HepG2 (cell line): ENCODE measurements at regions not wholly inside any gene's neighbourhood (a gene's known extent, or its start where the extent isn't known, plus 50 kb on each side); places are given as distances from the start of the nearest gene placed in this dataset.

Experiments used
- ATAC-seq: fragments of 200-7000 bp; cut with Tn5 transposase; 3 replicates; pipeline ENCODE4 v1.9.1; 2020; ENCODE audit warnings: mild to moderate bottlenecking, moderate library complexity
- BruUV-seq: library from RNA; stranded (reverse); fragments of 400-500 nt; replicated peaks from 2 replicates; lab custom pipeline; 2021; lab: Mats Ljungman, UMichigan
- CTCF ChIA-PET: fragments of 300-600 bp; formaldehyde crosslinking; extraction: SDS; loops from one replicate; lab custom pipeline; 2021; ENCODE audit warnings: low total read pairs, inconsistent platforms, low intra/inter-chr PET ratio; lab: Yijun Ruan, JAX
- POLR2A ChIA-PET: fragments of 350-600 bp; sonication (Branson Sonifier 250); formaldehyde crosslinking; loops from one replicate; lab custom pipeline; 2020; ENCODE audit warnings: antibody characterized with exemption, inconsistent platforms; lab: Yijun Ruan, JAX
- DNase-seq: peaks from one replicate; pipeline ENCODE4 v3.0.0-alpha.2; 2015; ENCODE audit warnings: low spot score
- FAIRE-seq: peaks from 3 replicates; lab custom pipeline; 2011; peaks lifted over from hg19 to GRCh38; lab: Jason Lieb, UNC
- H2AFZ ChIP-seq: one replicate; pipeline ENCODE4 v1.6.1; 2011; ENCODE audit warnings: low read length, inconsistent platforms
- H3K27ac ChIP-seq: fragments of 300-600 bp; 3 replicates; pipeline ENCODE4 v1.8.0; 2011; ENCODE audit warnings: mixed run types, mild to moderate bottlenecking, mixed read lengths, low read length, inconsistent platforms; ENCODE audit not compliant: insufficient read depth; ENCODE audit errors: extremely low read length
- H3K27me3 ChIP-seq, 2 experiments: fragments of 200-600 bp in 1 of 2; 2 replicates in 1 of 2; 3 replicates in 1 of 2; pipeline versions ENCODE4 v1.6.0 to v1.8.0; 2011; ENCODE audit warnings: low read length in 2 of 2, mild to moderate bottlenecking in 2 of 2, moderate library complexity in 2 of 2, inconsistent platforms in 1 of 2; ENCODE audit not compliant: insufficient read depth in 2 of 2, control insufficient read depth in 1 of 2
- H3K36me3 ChIP-seq, 2 experiments: fragments of 200-600 bp in 1 of 2; replicated peaks in 1 of 2; 2 replicates in 1 of 2; 3 replicates in 1 of 2; pipeline versions ENCODE4 v1.5.1 to v1.8.0; 2011; ENCODE audit warnings: low read length in 2 of 2, inconsistent platforms in 1 of 2; ENCODE audit not compliant: insufficient read depth in 2 of 2, control insufficient read depth in 1 of 2
- H3K4me1 ChIP-seq: 2 replicates; pipeline ENCODE4 v1.5.1; 2012; ENCODE audit warnings: low read length, inconsistent platforms; ENCODE audit not compliant: insufficient read depth
- H3K4me2 ChIP-seq: 2 replicates; pipeline ENCODE4 v1.6.0; 2011; ENCODE audit warnings: low read depth, low read length, inconsistent platforms
- H3K4me3 ChIP-seq, 3 experiments: fragments of 200-600 bp in 1 of 3; sonication (generic), shearing (Covaris generic) in 1 of 3; replicated peaks in 1 of 3; 2 replicates each; pipeline ENCODE4 v1.5.1; 2011 to 2016; ENCODE audit warnings: low read length in 3 of 3, inconsistent platforms in 2 of 3, low read depth in 2 of 3, mild to moderate bottlenecking in 2 of 3, control low read depth in 1 of 3, mixed read lengths in 1 of 3; ENCODE audit not compliant: insufficient read depth in 1 of 3
- H3K79me2 ChIP-seq: one replicate; pipeline ENCODE4 v1.6.1; 2011; ENCODE audit warnings: low read length, inconsistent platforms; ENCODE audit not compliant: insufficient read depth
- H3K9ac ChIP-seq: 2 replicates; pipeline ENCODE4 v1.6.0; 2011; ENCODE audit warnings: mild to moderate bottlenecking, low read depth, low read length, inconsistent platforms; ENCODE audit not compliant: insufficient read depth
- H3K9me3 ChIP-seq: 2 replicates; pipeline ENCODE4 v1.5.1; 2012; ENCODE audit warnings: mild to moderate bottlenecking, low read length
- H4K20me1 ChIP-seq: 2 replicates; pipeline ENCODE4 v1.6.0; 2011; ENCODE audit warnings: inconsistent platforms, mild to moderate bottlenecking, low read length, moderate library complexity; ENCODE audit not compliant: insufficient read depth
- ARHGAP35 ChIP-seq: sonication (generic); formaldehyde crosslinking; IDR thresholded peaks from 2 replicates; pipeline ENCODE4 v1.9.0; 2022; ENCODE audit warnings: mild to moderate bottlenecking, inconsistent platforms, moderate library complexity, missing genetic modification reagents, borderline replicate concordance
- FOXM1 ChIP-seq: sonication (generic); formaldehyde crosslinking; IDR thresholded peaks from 2 replicates; pipeline ENCODE4 v1.5.0; 2020; ENCODE audit warnings: missing genetic modification reagents
- HES4 ChIP-seq: sonication (generic); formaldehyde crosslinking; IDR thresholded peaks from 2 replicates; pipeline ENCODE4 v1.9.0; 2021; ENCODE audit warnings: mild to moderate bottlenecking, missing genetic modification reagents, borderline replicate concordance
- HNRNPLL ChIP-seq: fragments of 200-400 bp; formaldehyde crosslinking; IDR thresholded peaks from 2 replicates; pipeline ENCODE4 v1.6.1; 2017; ENCODE audit warnings: mild to moderate bottlenecking, low read depth, low read length; ENCODE audit not compliant: poor library complexity, severe bottlenecking
- IKZF4 ChIP-seq: sonication (generic); formaldehyde crosslinking; IDR thresholded peaks from 2 replicates; pipeline ENCODE4 v1.5.1; 2020; ENCODE audit warnings: borderline replicate concordance, mild to moderate bottlenecking, low read depth, missing genetic modification reagents; ENCODE audit errors: not compliant biosample characterization
- MAZ ChIP-seq, 2 experiments: sonication (generic) in 1 of 2; formaldehyde crosslinking in 1 of 2; IDR thresholded peaks; 2 replicates each; pipeline versions ENCODE4 v1.5.0 to v1.6.1; 2012 to 2020; ENCODE audit warnings: low read depth in 2 of 2, mild to moderate bottlenecking in 2 of 2, borderline replicate concordance in 1 of 2, improper control_type of control experiment in 1 of 2, low read length in 1 of 2, missing genetic modification reagents in 1 of 2, moderate library complexity in 1 of 2
- SALL1 ChIP-seq: sonication (generic); formaldehyde crosslinking; IDR thresholded peaks from 2 replicates; pipeline ENCODE4 v1.8.0; 2022; ENCODE audit warnings: mild to moderate bottlenecking, missing genetic modification reagents
- SMAD9 ChIP-seq: sonication (generic); formaldehyde crosslinking; IDR thresholded peaks from 2 replicates; pipeline ENCODE4 v1.5.1; 2020; ENCODE audit warnings: mild to moderate bottlenecking, missing genetic modification reagents
- SOX13 ChIP-seq, 3 experiments: fragments of 450-650 bp in 1 of 3; sonication (generic) in 1 of 3; formaldehyde crosslinking in 1 of 3; IDR thresholded peaks in 2 of 3; conservative IDR thresholded peaks in 1 of 3; 2 replicates each; pipeline versions ENCODE4 v1.5.0 to v1.6.1; 2016 to 2020; ENCODE audit warnings: antibody characterized with exemption in 1 of 3, mild to moderate bottlenecking in 1 of 3, missing compliant biosample characterization in 1 of 3, missing genetic modification reagents in 1 of 3, moderate library complexity in 1 of 3
- ZBTB44 ChIP-seq: sonication (generic); formaldehyde crosslinking; IDR thresholded peaks from 2 replicates; pipeline ENCODE4 v1.4.0; 2020; ENCODE audit warnings: missing genetic modification reagents
- ZEB1 ChIP-seq: IDR thresholded peaks from 2 replicates; pipeline ENCODE4 v1.6.1; 2012; ENCODE audit warnings: mild to moderate bottlenecking, low read depth, inconsistent platforms; ENCODE audit not compliant: insufficient replicate concordance
- ZFP41 ChIP-seq: sonication (generic); formaldehyde crosslinking; IDR thresholded peaks from 2 replicates; pipeline ENCODE4 v1.4.0; 2020; ENCODE audit warnings: mild to moderate bottlenecking, missing genetic modification reagents, borderline replicate concordance
- ZNF337 ChIP-seq: sonication (generic); formaldehyde crosslinking; IDR thresholded peaks from 2 replicates; pipeline ENCODE4 v1.5.1; 2020; ENCODE audit warnings: missing genetic modification reagents, low read depth, mild to moderate bottlenecking, borderline replicate concordance
- ZNF441 ChIP-seq: sonication (generic); formaldehyde crosslinking; IDR thresholded peaks from 2 replicates; pipeline ENCODE4 v1.7.0; 2021; ENCODE audit warnings: missing genetic modification reagents, borderline replicate concordance
- ZNF503 ChIP-seq: sonication (generic); formaldehyde crosslinking; IDR thresholded peaks from 2 replicates; pipeline ENCODE4 v1.4.0; 2020; ENCODE audit warnings: missing genetic modification reagents
- ZNF75D ChIP-seq: sonication (generic); formaldehyde crosslinking; IDR thresholded peaks from 2 replicates; pipeline ENCODE4 v1.8.1; 2023; ENCODE audit warnings: missing genetic modification reagents, mild to moderate bottlenecking, borderline replicate concordance
- WGBS: methylation state at CpG from one replicate; pipeline ENCODE4 v1.1.6; 2017; ENCODE audit warnings: low lambda C conversion rate; 5-methylcytosine and 5-hydroxymethylcytosine counted together
- in situ Hi-C: cut with HindIII; loops from 2 replicates; pipeline ENCODE4 v1.10.0; 2017; ENCODE audit warnings: low pct_unique_long_range_greater_than_20kb; ENCODE audit not compliant: extremely low pct_ligation_motif_present
- intact Hi-C: fragments of 100-400 bp; cut with micrococcal nuclease; formaldehyde crosslinking; loops from one replicate; pipeline ENCODE4 v1.10.0; 2022; ENCODE audit not compliant: unreplicated experiment

- ChIA-PET POLR2A (no interaction called here), CTCF (no interaction called here)
These were observed 56.3 kb upstream of the SLC7A11 start for GRCh38 chr4:138298431-138298830.

More at GRCh38 chr4:138298431-138298830, 56.3 kb upstream of the SLC7A11 start:
- no peaks in the 10 kb centered on the region for H3K27me3 ChIP-seq
- H2AFZ ChIP-seq = no peak overlapping the region
- no peak overlapping the region for H3K4me3 ChIP-seq
- H3K4me1 ChIP-seq = no peaks in the 10 kb centered on the region
- DNase-seq = no peak
- WGBS = 0% methylated on average over 1 of the region's 1 CpG
- no peak for ATAC-seq
- BruUV-seq = no TSS peak
- no peak overlapping the region for H3K9ac ChIP-seq
- in situ Hi-C loops (no loop called here), intact Hi-C loops (no loop called here)
- H3K36me3 ChIP-seq = no peaks in the 10 kb centered on the region
- H3K79me2 ChIP-seq = no peaks in the 10 kb centered on the region
- no peak for FAIRE-seq
- no peak overlapping the region for H3K27ac ChIP-seq
- no peak overlapping the region for H3K4me2 ChIP-seq
- no peaks in the 10 kb centered on the region for H4K20me1 ChIP-seq
- TF ChIP-seq ZNF337 (CRISPR knock-in tag) (no peak), MAZ (IDR thresholded peaks at IDR 0.05; ENCODE audit: borderline replicate concordance, low read depth, low read length) (no peak), MAZ (CRISPR knock-in tag; IDR thresholded peaks at IDR 0.05; ENCODE audit: low read depth) (no peak), IKZF4 (CRISPR knock-in tag) (no peak), SOX13 (IDR thresholded peaks at IDR 0.05) (no peak), SOX13 (CRISPR knock-in tag; conservative IDR thresholded peaks at IDR 0.05 in 1 of 2, IDR thresholded peaks at IDR 0.05 in 1 of 2) (no peak), ZFP41 (CRISPR knock-in tag) (no peak), HNRNPLL (no peak), ZNF441 (no peak), ZNF503 (no peak), FOXM1 (CRISPR knock-in tag) (no peak), ZNF75D (CRISPR knock-in tag) (no peak), ARHGAP35 (CRISPR knock-in tag) (no peak), HES4 (no peak), ZBTB44 (CRISPR knock-in tag) (no peak), SALL1 (no peak), SMAD9 (CRISPR knock-in tag) (no peak), ZEB1 (no peak)
- H3K9me3 ChIP-seq = no peaks in the 10 kb centered on the region
